ENCODE measurements at regions not wholly inside any gene's neighbourhood (a gene's known extent, or its start where the extent isn't known, plus 50 kb on each side); places are given as distances from the start of the nearest gene placed in this dataset.

DNA sequence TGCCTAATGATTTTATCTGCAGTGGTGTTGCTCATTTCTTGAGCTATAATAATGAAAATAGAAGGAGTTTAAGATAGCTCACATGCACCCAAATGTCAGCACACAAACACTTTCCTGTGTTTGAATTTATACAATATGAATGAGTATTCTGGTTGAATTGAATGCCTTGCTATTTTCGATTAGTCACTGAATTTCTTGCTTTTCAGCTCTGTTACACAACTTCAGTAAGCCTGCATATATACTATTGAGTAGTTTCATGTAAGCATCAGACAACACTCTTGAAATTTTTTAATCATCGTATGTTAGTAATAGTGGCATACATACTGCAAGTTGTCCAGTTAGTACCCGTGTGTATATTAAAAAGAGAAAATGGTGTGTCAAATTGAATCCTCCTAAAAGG is 281.5 kb upstream of the GRIA1 start:
- DNase-seq (ENCODE audit: low read depth) = no peak
- TF ChIP-seq, protein P1, sequence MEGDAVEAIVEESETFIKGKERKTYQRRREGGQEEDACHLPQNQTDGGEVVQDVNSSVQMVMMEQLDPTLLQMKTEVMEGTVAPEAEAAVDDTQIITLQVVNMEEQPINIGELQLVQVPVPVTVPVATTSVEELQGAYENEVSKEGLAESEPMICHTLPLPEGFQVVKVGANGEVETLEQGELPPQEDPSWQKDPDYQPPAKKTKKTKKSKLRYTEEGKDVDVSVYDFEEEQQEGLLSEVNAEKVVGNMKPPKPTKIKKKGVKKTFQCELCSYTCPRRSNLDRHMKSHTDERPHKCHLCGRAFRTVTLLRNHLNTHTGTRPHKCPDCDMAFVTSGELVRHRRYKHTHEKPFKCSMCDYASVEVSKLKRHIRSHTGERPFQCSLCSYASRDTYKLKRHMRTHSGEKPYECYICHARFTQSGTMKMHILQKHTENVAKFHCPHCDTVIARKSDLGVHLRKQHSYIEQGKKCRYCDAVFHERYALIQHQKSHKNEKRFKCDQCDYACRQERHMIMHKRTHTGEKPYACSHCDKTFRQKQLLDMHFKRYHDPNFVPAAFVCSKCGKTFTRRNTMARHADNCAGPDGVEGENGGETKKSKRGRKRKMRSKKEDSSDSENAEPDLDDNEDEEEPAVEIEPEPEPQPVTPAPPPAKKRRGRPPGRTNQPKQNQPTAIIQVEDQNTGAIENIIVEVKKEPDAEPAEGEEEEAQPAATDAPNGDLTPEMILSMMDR (IDR thresholded peaks at IDR 0.05; ENCODE audit: insufficient read depth, low read depth, low read length, missing control alignments) = no peak
- no peak overlapping the region for H3K4me3 ChIP-seq (ENCODE audit: low read depth, low read length)

DNA sequence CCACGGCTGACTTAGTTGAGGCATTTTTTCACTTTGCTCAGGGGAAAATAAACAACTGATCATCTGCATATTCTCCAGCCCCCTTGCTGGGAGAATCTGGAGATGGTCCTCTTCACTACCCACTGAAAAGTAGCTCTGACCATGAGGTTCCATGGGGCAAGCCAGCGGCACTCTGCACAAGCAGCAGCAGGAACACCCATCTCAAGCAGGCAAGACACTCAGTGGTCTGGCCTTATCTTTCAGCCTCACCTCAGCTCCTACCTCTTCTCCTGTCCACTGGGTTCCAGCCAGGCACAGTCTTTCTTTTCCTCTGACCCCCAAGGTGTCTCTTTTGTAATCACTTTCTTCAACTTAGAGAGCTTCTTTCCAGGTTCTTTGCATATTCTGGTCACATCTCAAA is 280.8 kb upstream of the GRIA1 start:
- TF ChIP-seq, protein P1 (IDR thresholded peaks at IDR 0.05; ENCODE audit: insufficient read depth, low read depth, low read length, missing control alignments) = no peak
- no peak overlapping the region for H3K4me3 ChIP-seq (ENCODE audit: low read depth, low read length)

DNA sequence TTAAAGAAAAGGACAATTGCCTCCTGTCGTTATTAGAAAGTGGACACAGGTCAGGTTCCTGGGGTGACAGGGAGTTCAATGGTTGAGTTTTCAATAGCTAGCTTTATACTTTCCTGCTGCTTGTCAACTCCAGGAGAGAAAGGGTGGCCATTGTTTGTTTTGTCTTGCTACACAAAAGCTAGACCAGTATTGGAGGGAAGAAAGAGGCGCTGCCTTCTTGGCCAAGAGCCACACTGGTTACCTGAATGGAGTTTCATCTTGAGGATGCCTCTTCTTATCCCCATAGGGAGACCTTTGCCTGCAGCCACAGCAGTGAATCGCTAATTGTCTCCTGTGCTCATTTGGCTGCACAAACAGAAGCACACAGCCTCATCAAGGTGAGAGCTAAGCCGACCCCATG is 279.4 kb upstream of the GRIA1 start:
- TF ChIP-seq, protein P1 (IDR thresholded peaks at IDR 0.05; ENCODE audit: insufficient read depth, low read depth, low read length, missing control alignments) = no peak
- no peak overlapping the region for H3K4me3 ChIP-seq (ENCODE audit: low read depth, low read length)
- DNase-seq (ENCODE audit: low read depth) = no peak

More for the DNA sequence above, 280.8 kb upstream of the GRIA1 start:
- DNase-seq (ENCODE audit: low read depth) = no peak

DNA sequence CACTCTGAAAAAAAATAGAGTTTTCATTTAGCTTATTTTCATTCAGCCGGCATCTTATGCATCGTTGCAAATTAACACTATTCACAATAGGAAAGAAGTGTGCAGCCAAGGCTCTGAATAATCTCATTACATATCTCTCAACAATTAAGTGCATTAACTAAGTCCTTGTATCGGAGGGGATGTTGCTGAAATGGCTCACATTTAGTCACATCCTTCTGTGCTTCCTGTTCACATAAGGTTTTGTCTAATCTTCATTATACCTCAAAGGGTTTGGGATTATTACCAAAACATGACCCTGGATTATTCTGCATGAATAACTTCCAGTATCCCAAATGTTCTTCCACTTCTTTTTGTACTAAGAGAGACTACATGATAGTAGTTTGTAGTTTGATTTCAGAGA is 278.0 kb upstream of the GRIA1 start:
- H3K4me3 ChIP-seq (ENCODE audit: low read depth, low read length) = no peak overlapping the region
- TF ChIP-seq, protein P1 (IDR thresholded peaks at IDR 0.05; ENCODE audit: insufficient read depth, low read depth, low read length, missing control alignments) = no peak
- no peak for DNase-seq (ENCODE audit: low read depth)

DNA sequence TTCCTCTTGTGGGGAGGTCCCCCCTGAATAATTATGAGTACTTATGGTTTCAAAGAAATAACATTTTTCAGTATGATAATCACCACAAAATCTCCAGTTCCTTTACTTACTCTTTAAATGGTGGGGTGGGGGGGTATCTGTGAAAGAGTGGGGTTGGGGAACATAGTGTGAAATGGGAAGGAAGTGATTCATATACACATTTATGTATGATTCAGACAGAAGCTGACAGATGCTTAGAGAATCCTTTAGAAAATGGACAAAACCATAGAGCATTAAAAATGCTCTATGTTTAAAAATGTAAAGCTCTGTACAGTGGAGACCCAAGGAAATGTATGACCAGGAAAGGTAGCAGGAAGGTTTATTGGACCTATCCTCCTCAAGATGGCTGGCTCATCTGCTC is 267.5 kb upstream of the GRIA1 start:
- no peak for DNase-seq (ENCODE audit: low read depth)
- TF ChIP-seq, protein P1 (IDR thresholded peaks at IDR 0.05; ENCODE audit: insufficient read depth, low read depth, low read length, missing control alignments) = no peak
- no peak overlapping the region for H3K4me3 ChIP-seq (ENCODE audit: low read depth, low read length)

DNA sequence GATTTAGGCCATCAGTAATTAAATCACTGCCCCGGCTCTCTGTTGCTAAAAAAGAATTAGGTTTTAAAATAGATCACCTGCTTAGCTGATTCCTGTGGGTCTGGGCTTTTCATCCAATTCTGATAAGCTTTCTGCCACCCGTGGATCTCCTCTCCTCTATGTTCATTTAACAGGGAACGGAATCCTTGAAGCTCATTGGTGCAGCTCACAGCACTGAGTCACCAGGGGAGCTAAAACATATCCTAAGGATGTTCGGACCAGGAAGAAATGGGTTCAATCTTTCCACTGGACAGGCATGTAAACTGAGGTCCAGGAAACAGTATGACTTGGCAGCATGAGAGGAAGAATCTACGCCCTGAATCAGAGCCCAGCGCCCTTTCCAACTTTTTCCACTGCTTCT is 267.1 kb upstream of the GRIA1 start:
- no peak for DNase-seq (ENCODE audit: low read depth)
- TF ChIP-seq, protein P1 (IDR thresholded peaks at IDR 0.05; ENCODE audit: insufficient read depth, low read depth, low read length, missing control alignments) = no peak
- no peak overlapping the region for H3K4me3 ChIP-seq (ENCODE audit: low read depth, low read length)

DNA sequence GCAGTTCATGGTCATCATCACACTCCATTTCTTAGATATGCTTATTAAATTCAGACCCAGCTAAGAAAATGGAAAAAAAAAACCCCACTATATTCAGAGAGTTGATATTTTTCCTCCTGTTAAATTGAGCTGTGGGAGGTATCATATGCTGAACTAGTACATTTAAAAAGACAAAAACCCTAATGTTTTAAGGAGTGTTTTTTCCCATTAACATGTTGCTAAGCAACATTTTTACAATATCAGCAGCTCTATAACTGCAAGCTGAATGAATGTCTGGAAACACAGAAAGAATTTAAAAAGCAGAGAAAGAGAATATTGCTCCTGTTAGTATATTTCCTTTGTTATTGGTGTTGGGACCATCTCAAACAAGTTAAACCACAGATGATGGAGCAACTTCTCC is 265.8 kb upstream of the GRIA1 start:
- TF ChIP-seq, protein P1 (IDR thresholded peaks at IDR 0.05; ENCODE audit: insufficient read depth, low read depth, low read length, missing control alignments) = no peak
- no peak overlapping the region for H3K4me3 ChIP-seq (ENCODE audit: low read depth, low read length)
- DNase-seq (ENCODE audit: low read depth) = no peak

All from GM12865 (cell line).